MM.1S (cell line): ENCODE measurements at regions not wholly inside any gene's neighbourhood (a gene's known extent, or its start where the extent isn't known, plus 50 kb on each side); places are given as distances from the start of the nearest gene placed in this dataset.

Experiments
- DNase-seq: peaks from one replicate; pipeline ENCODE4 v3.0.0-alpha.2; 2015
- H2AFZ ChIP-seq: fragments of 300-600 bp; sonication (generic); 2 replicates; pipeline ENCODE4 v1.6.0; 2016; ENCODE audit warnings: antibody characterized with exemption, low read length
- H3F3A ChIP-seq: fragments of 300-600 bp; sonication (generic); 2 replicates; pipeline ENCODE4 v1.6.1; 2016; ENCODE audit warnings: mild to moderate bottlenecking, antibody characterized with exemption, low read length, moderate library complexity, mixed read lengths; ENCODE audit not compliant: insufficient read depth
- H3K27ac ChIP-seq: fragments of 300-600 bp; sonication (generic); 2 replicates; pipeline ENCODE4 v1.5.1; 2016; ENCODE audit warnings: mild to moderate bottlenecking, low read length
- H3K27me3 ChIP-seq: fragments of 300-600 bp; sonication (generic); replicated peaks from 2 replicates; pipeline ENCODE4 v1.6.0; 2016; ENCODE audit warnings: low read length; ENCODE audit not compliant: insufficient read depth
- H3K36me3 ChIP-seq: fragments of 300-600 bp; sonication (generic); replicated peaks from 2 replicates; pipeline ENCODE4 v1.6.1; 2016; ENCODE audit warnings: mild to moderate bottlenecking, low read length, mixed read lengths; ENCODE audit not compliant: insufficient read depth
- H3K4me1 ChIP-seq: fragments of 300-600 bp; sonication (generic); 2 replicates; pipeline ENCODE4 v1.6.1; 2016; ENCODE audit warnings: low read length, mixed read lengths
- H3K4me2 ChIP-seq: fragments of 300-600 bp; sonication (generic); 2 replicates; pipeline ENCODE4 v1.6.0; 2016; ENCODE audit warnings: low read depth, low read length
- H3K4me3 ChIP-seq: fragments of 300-600 bp; sonication (generic); 2 replicates; pipeline ENCODE4 v1.5.1; 2016; ENCODE audit warnings: low read length, mixed read lengths
- H3K79me2 ChIP-seq: fragments of 300-600 bp; sonication (generic); 2 replicates; pipeline ENCODE4 v1.6.1; 2016; ENCODE audit warnings: mixed run types, low read length, mixed read lengths
- H3K9ac ChIP-seq: fragments of 300-600 bp; sonication (generic); 2 replicates; pipeline ENCODE4 v1.6.1; 2016; ENCODE audit warnings: low read length, mixed read lengths
- H3K9me2 ChIP-seq: fragments of 300-600 bp; sonication (generic); replicated peaks from 2 replicates; pipeline ENCODE4 v1.6.1; 2016; ENCODE audit warnings: mild to moderate bottlenecking, low read length, mixed read lengths; ENCODE audit not compliant: insufficient read depth
- H3K9me3 ChIP-seq: fragments of 300-600 bp; sonication (generic); replicated peaks from 2 replicates; pipeline ENCODE4 v1.6.1; 2016; ENCODE audit warnings: mild to moderate bottlenecking, low read length, mixed read lengths; ENCODE audit not compliant: insufficient read depth
- H4K20me1 ChIP-seq: fragments of 300-600 bp; sonication (generic); 2 replicates; pipeline ENCODE4 v1.6.1; 2016; ENCODE audit warnings: mild to moderate bottlenecking, low read length, moderate library complexity, mixed read lengths; ENCODE audit not compliant: insufficient read depth
- EZH2 ChIP-seq: fragments of 300-600 bp; sonication (generic); optimal IDR thresholded peaks from 2 replicates; pipeline ENCODE3; 2017; ENCODE audit warnings: low read depth, mild to moderate bottlenecking, antibody characterized with exemption, low read length, mixed read lengths
- EZH2phosphoT487 ChIP-seq: fragments of 300-600 bp; sonication (generic); IDR thresholded peaks from 2 replicates; pipeline ENCODE4 v1.6.1; 2018; ENCODE audit warnings: antibody characterized with exemption, low read length
- TF ChIP-seq, protein P1 (sequence below): fragments of 300-600 bp; sonication (generic); IDR thresholded peaks from 2 replicates; pipeline ENCODE4 v1.5.1; 2016; ENCODE audit warnings: antibody characterized with exemption, low read length, mixed read lengths

DNA sequence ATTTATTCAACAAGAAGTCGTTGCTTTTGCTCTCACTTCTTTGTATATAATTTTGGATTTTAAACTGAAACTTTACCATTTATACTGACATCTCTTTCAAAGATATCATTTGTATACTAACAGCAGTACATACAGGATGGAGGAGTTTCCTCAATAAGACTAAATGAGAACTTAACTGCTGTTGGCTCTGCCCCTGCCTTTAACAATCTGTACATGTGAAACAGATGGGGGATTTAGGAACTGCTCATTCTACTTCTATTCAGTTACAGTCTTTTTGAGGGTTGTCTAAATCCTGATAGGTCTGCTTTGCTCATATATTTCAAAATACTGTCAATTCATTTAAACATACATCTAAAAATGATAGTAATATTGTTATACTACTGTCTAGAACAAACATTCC, 663.2 kb downstream of the ADGRL2 start:
- Histone ChIP-seq H3K27me3 (no peaks in the 10 kb centered on the region), H3K9ac (no peak overlapping the region), H4K20me1 (no peaks in the 10 kb centered on the region), H2AFZ (no peak overlapping the region), H3K36me3 (no peaks in the 10 kb centered on the region), H3K4me1 (no peaks in the 10 kb centered on the region), H3K4me2 (no peak overlapping the region), H3K4me3 (no peak overlapping the region), H3K9me2 (no peaks in the 10 kb centered on the region), H3F3A (no peaks in the 10 kb centered on the region), H3K79me2 (no peaks in the 10 kb centered on the region), H3K27ac (no peak overlapping the region), H3K9me3 (no peaks in the 10 kb centered on the region)
- TF ChIP-seq EZH2 (no peak), EZH2phosphoT487 (no peak)
- TF ChIP-seq, protein P1, sequence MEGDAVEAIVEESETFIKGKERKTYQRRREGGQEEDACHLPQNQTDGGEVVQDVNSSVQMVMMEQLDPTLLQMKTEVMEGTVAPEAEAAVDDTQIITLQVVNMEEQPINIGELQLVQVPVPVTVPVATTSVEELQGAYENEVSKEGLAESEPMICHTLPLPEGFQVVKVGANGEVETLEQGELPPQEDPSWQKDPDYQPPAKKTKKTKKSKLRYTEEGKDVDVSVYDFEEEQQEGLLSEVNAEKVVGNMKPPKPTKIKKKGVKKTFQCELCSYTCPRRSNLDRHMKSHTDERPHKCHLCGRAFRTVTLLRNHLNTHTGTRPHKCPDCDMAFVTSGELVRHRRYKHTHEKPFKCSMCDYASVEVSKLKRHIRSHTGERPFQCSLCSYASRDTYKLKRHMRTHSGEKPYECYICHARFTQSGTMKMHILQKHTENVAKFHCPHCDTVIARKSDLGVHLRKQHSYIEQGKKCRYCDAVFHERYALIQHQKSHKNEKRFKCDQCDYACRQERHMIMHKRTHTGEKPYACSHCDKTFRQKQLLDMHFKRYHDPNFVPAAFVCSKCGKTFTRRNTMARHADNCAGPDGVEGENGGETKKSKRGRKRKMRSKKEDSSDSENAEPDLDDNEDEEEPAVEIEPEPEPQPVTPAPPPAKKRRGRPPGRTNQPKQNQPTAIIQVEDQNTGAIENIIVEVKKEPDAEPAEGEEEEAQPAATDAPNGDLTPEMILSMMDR, result no peak
- no peak for DNase-seq

DNA sequence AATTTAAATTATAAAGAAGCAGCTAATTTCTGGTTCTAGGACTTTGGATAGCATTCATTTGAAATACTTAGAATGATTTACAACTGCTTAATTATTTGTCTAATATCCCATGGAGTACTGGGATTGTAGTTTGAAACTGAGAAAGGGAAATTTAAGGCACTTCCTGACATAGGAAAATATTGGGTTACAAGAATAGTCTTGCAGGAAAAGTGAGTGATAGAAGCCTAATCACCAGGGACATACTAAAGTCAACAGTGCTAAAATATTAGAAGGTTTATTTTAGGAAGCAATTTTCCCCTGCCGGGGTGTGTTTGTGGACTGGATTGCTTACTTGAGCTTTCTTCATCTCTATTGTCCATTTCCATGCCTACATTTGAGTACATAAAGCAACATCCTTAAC, 661.6 kb downstream of the ADGRL2 start:
- no peak overlapping the region for H3K4me3 ChIP-seq
- H2AFZ ChIP-seq, result no peak overlapping the region
- H3K27me3 ChIP-seq, result no peaks in the 10 kb centered on the region
- H3K79me2 ChIP-seq, result no peaks in the 10 kb centered on the region
- DNase-seq, result no peak
- no peaks in the 10 kb centered on the region for H4K20me1 ChIP-seq
- H3K4me2 ChIP-seq, result no peak overlapping the region
- H3K4me1 ChIP-seq, result no peaks in the 10 kb centered on the region
- no peaks in the 10 kb centered on the region for H3K9me2 ChIP-seq
- H3K36me3 ChIP-seq, result no peaks in the 10 kb centered on the region
- H3F3A ChIP-seq, result no peaks in the 10 kb centered on the region
- TF ChIP-seq, protein P1, result no peak
- TF ChIP-seq EZH2, result no peak
- no peak for TF ChIP-seq EZH2phosphoT487
- no peaks in the 10 kb centered on the region for H3K9me3 ChIP-seq
- no peak overlapping the region for H3K27ac ChIP-seq
- no peak overlapping the region for H3K9ac ChIP-seq

DNA sequence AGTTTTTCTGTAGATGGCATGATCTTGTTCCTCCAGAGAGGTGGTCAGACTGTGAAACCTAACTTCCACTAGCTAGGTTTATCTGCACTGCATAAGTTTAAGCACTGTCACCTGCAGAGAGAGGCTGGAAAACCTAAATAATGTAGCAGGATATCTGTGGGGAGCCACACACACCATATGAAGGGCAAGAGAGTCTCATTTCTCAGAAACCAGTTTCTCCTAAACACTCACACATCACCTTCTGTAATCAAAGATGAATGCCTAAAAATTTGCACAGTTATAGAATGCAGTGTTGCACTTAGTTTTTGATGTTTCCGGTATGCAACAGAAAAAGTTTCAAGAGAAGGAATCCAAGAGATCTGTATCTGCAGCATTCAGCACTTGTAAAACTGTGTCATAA, 654.6 kb downstream of the ADGRL2 start:
- TF ChIP-seq, protein P1, result no peak
- TF ChIP-seq EZH2 (no peak), EZH2phosphoT487 (no peak)
- H4K20me1 ChIP-seq, result no peaks in the 10 kb centered on the region
- H3K27me3 ChIP-seq, result no peaks in the 10 kb centered on the region
- H3K4me3 ChIP-seq, result no peak overlapping the region
- no peak overlapping the region for H3K9ac ChIP-seq
- H3K4me2 ChIP-seq, result peak overlapping the region; percentile 38; the same call in 1 of the 2 replicates
- peak; percentile 71 for DNase-seq
- H3K79me2 ChIP-seq, result no peaks in the 10 kb centered on the region
- H3K9me3 ChIP-seq, result no peaks in the 10 kb centered on the region; the same call in 1 of the 2 replicates
- peaks cover 12% of the 10 kb centered on the region for H3F3A ChIP-seq
- peak overlapping the region; percentile 51; the same call in 1 of the 2 replicates for H3K27ac ChIP-seq
- no peak overlapping the region; the same call in 1 of the 2 replicates for H2AFZ ChIP-seq
- no peaks in the 10 kb centered on the region for H3K36me3 ChIP-seq
- H3K4me1 ChIP-seq, result peaks cover 27% of the 10 kb centered on the region
- H3K9me2 ChIP-seq, result no peaks in the 10 kb centered on the region
